ENCODE measurements at regions not wholly inside any gene's neighbourhood (a gene's known extent, or its start where the extent isn't known, plus 50 kb on each side); places are given as distances from the start of the nearest gene placed in this dataset.

- no peak for DNase-seq
- H3K4me3 ChIP-seq (ENCODE audit: low read depth in 1 of 2, low read length in 2 of 2) = no peak overlapping the region
- no peaks in the 10 kb centered on the region for H3K79me2 ChIP-seq (ENCODE audit: insufficient read depth, low read length)
- H3K36me3 ChIP-seq (ENCODE audit: insufficient read depth, low read length) = no peaks in the 10 kb centered on the region
- H4K20me1 ChIP-seq (ENCODE audit: insufficient read depth, low read length) = no peaks in the 10 kb centered on the region
- no peak overlapping the region for H3K4me2 ChIP-seq (ENCODE audit: insufficient read depth, low read length)
- H3K9me3 ChIP-seq (ENCODE audit: insufficient read depth, low read length, severe bottlenecking) = no peaks in the 10 kb centered on the region
- no peaks in the 10 kb centered on the region for H3K27me3 ChIP-seq (ENCODE audit: insufficient read depth, low read length, poor library complexity)
- no peak for ATAC-seq (ENCODE audit: insufficient read depth, low read depth)
- no peak overlapping the region for H2AFZ ChIP-seq (ENCODE audit: low read depth, low read length)
- H3K9ac ChIP-seq (ENCODE audit: low read depth, low read length) = no peak overlapping the region
- no peaks in the 10 kb centered on the region for H3K4me1 ChIP-seq (ENCODE audit: insufficient read depth, low read length)
- no peak for TF ChIP-seq CTCF (IDR thresholded peaks at IDR 0.05; ENCODE audit: borderline replicate concordance, extremely low read depth, low read length, poor library complexity, severe bottlenecking)
- TF ChIP-seq EZH2 (IDR thresholded peaks at IDR 0.05; ENCODE audit: borderline replicate concordance, low read depth, low read length, severe bottlenecking) = no peak
- H3K27ac ChIP-seq (ENCODE audit: low read length) = no peak overlapping the region
Observed at GRCh38 chr14:100979079-100979478, 75.6 kb upstream of the RTL1 start.

- Histone ChIP-seq H3K79me2 (ENCODE audit: insufficient read depth, low read length) (no peaks in the 10 kb centered on the region), H3K9ac (ENCODE audit: low read depth, low read length) (no peak overlapping the region), H3K27ac (ENCODE audit: low read length) (no peak overlapping the region), H2AFZ (ENCODE audit: low read depth, low read length) (no peak overlapping the region), H3K4me2 (ENCODE audit: insufficient read depth, low read length) (no peak overlapping the region), H3K27me3 (ENCODE audit: insufficient read depth, low read length, poor library complexity) (no peaks in the 10 kb centered on the region), H3K9me3 (ENCODE audit: insufficient read depth, low read length, severe bottlenecking) (no peaks in the 10 kb centered on the region), H3K4me1 (ENCODE audit: insufficient read depth, low read length) (no peaks in the 10 kb centered on the region), H3K4me3 (ENCODE audit: low read depth in 1 of 2, low read length in 2 of 2) (no peak overlapping the region), H3K36me3 (ENCODE audit: insufficient read depth, low read length) (no peaks in the 10 kb centered on the region), H4K20me1 (ENCODE audit: insufficient read depth, low read length) (no peaks in the 10 kb centered on the region)
- no peak for ATAC-seq (ENCODE audit: insufficient read depth, low read depth)
- no peak for TF ChIP-seq EZH2 (IDR thresholded peaks at IDR 0.05; ENCODE audit: borderline replicate concordance, low read depth, low read length, severe bottlenecking)
- DNase-seq = no peak
Observed at GRCh38 chr14:100979780-100980179, 76.3 kb upstream of the RTL1 start.

GRCh38 chr14:100980823-100981222 lies 77.3 kb upstream of the RTL1 start:
- Histone ChIP-seq H3K4me3 (ENCODE audit: low read depth in 1 of 2, low read length in 2 of 2) (no peak overlapping the region), H3K9me3 (ENCODE audit: insufficient read depth, low read length, severe bottlenecking) (no peaks in the 10 kb centered on the region), H4K20me1 (ENCODE audit: insufficient read depth, low read length) (no peaks in the 10 kb centered on the region), H3K4me2 (ENCODE audit: insufficient read depth, low read length) (no peak overlapping the region), H3K27ac (ENCODE audit: low read length) (no peak overlapping the region), H3K27me3 (ENCODE audit: insufficient read depth, low read length, poor library complexity) (no peaks in the 10 kb centered on the region), H3K79me2 (ENCODE audit: insufficient read depth, low read length) (no peaks in the 10 kb centered on the region), H3K4me1 (ENCODE audit: insufficient read depth, low read length) (no peaks in the 10 kb centered on the region), H3K36me3 (ENCODE audit: insufficient read depth, low read length) (no peaks in the 10 kb centered on the region), H3K9ac (ENCODE audit: low read depth, low read length) (no peak overlapping the region), H2AFZ (ENCODE audit: low read depth, low read length) (no peak overlapping the region)
- DNase-seq = no peak
- ATAC-seq (ENCODE audit: insufficient read depth, low read depth) = no peak
- no peak for TF ChIP-seq EZH2 (IDR thresholded peaks at IDR 0.05; ENCODE audit: borderline replicate concordance, low read depth, low read length, severe bottlenecking)

- H3K27ac ChIP-seq (ENCODE audit: low read length) = no peak overlapping the region
- ATAC-seq (ENCODE audit: insufficient read depth, low read depth) (no peak), DNase-seq (no peak)
- no peaks in the 10 kb centered on the region for H3K79me2 ChIP-seq (ENCODE audit: insufficient read depth, low read length)
- H4K20me1 ChIP-seq (ENCODE audit: insufficient read depth, low read length) = no peaks in the 10 kb centered on the region
- no peaks in the 10 kb centered on the region for H3K9me3 ChIP-seq (ENCODE audit: insufficient read depth, low read length, severe bottlenecking)
- no peak overlapping the region for H2AFZ ChIP-seq (ENCODE audit: low read depth, low read length)
- H3K27me3 ChIP-seq (ENCODE audit: insufficient read depth, low read length, poor library complexity) = no peaks in the 10 kb centered on the region
- no peak overlapping the region for H3K9ac ChIP-seq (ENCODE audit: low read depth, low read length)
- no peaks in the 10 kb centered on the region for H3K4me1 ChIP-seq (ENCODE audit: insufficient read depth, low read length)
- no peak for TF ChIP-seq CTCF (IDR thresholded peaks at IDR 0.05; ENCODE audit: borderline replicate concordance, extremely low read depth, low read length, poor library complexity, severe bottlenecking)
- no peak for TF ChIP-seq EZH2 (IDR thresholded peaks at IDR 0.05; ENCODE audit: borderline replicate concordance, low read depth, low read length, severe bottlenecking)
- no peaks in the 10 kb centered on the region for H3K36me3 ChIP-seq (ENCODE audit: insufficient read depth, low read length)
- H3K4me2 ChIP-seq (ENCODE audit: insufficient read depth, low read length) = no peak overlapping the region
- no peak overlapping the region for H3K4me3 ChIP-seq (ENCODE audit: low read depth in 1 of 2, low read length in 2 of 2)
Observed at GRCh38 chr14:100981809-100982208, 78.3 kb upstream of the RTL1 start.
